HepG2 (cell line): ENCODE measurements at regions not wholly inside any gene's neighbourhood (a gene's known extent, or its start where the extent isn't known, plus 50 kb on each side); places are given as distances from the start of the nearest gene placed in this dataset.
A peak's percentile ranks its signal among the peaks of the same experiment; 100 is the strongest.

ENCODE experiments used
- ASH2L ChIP-seq: fragments of 300-600, 200-600 bp; sonication (generic); IDR thresholded peaks from 2 replicates; pipeline ENCODE4 v1.7.0; 2017; ENCODE audit warnings: low read depth, mild to moderate bottlenecking, moderate library complexity, mixed read lengths, low read length; ENCODE audit not compliant: insufficient read length
- CCDC6 ChIP-seq: sonication (generic); formaldehyde crosslinking; IDR thresholded peaks from 2 replicates; pipeline ENCODE4 v1.8.1; 2022; ENCODE audit warnings: mild to moderate bottlenecking, missing genetic modification reagents, moderate library complexity
- EHMT2 ChIP-seq: fragments of 200-600 bp; sonication (generic); IDR thresholded peaks from 2 replicates; pipeline ENCODE4 v1.7.0; 2017; ENCODE audit warnings: antibody characterized with exemption, low read depth, low read length, borderline replicate concordance
- ELF4 ChIP-seq: sonication (generic); formaldehyde crosslinking; IDR thresholded peaks from 2 replicates; pipeline ENCODE4 v1.5.0; 2020; ENCODE audit warnings: missing genetic modification reagents, mild to moderate bottlenecking, moderate library complexity, borderline replicate concordance
- ESRRA ChIP-seq: sonication (generic); formaldehyde crosslinking; IDR thresholded peaks from 2 replicates; pipeline ENCODE4 v1.5.1; 2020; ENCODE audit warnings: mild to moderate bottlenecking, low read depth, missing genetic modification reagents
- KLF11 ChIP-seq: IDR thresholded peaks from 2 replicates; pipeline ENCODE4 v1.6.1; 2016; ENCODE audit warnings: missing compliant biosample characterization
- MEF2D ChIP-seq: sonication (generic); formaldehyde crosslinking; IDR thresholded peaks from 2 replicates; pipeline ENCODE4 v1.5.1; 2020; ENCODE audit warnings: mild to moderate bottlenecking, missing genetic modification reagents
- RBFOX2 ChIP-seq: fragments of 200-400 bp; formaldehyde crosslinking; IDR thresholded peaks from 2 replicates; pipeline ENCODE4 v1.6.1; 2017; ENCODE audit warnings: low read depth, mild to moderate bottlenecking, low read length
- TBX2 ChIP-seq: sonication (generic); formaldehyde crosslinking; IDR thresholded peaks from 2 replicates; pipeline ENCODE4 v1.5.0; 2020; ENCODE audit warnings: missing genetic modification reagents, mild to moderate bottlenecking, borderline replicate concordance
- ZBTB39 ChIP-seq: sonication (generic); formaldehyde crosslinking; IDR thresholded peaks from 2 replicates; pipeline ENCODE4 v1.5.0; 2020; ENCODE audit warnings: missing genetic modification reagents
- ZBTB7A ChIP-seq: sonication (generic); formaldehyde crosslinking; IDR thresholded peaks from 2 replicates; pipeline ENCODE4 v1.8.0; 2022; ENCODE audit warnings: mild to moderate bottlenecking, missing genetic modification reagents
- ZFP36L2 ChIP-seq: sonication (generic); formaldehyde crosslinking; IDR thresholded peaks from 2 replicates; pipeline ENCODE4 v1.4.0; 2020; ENCODE audit warnings: missing genetic modification reagents
- ZNF101 ChIP-seq: sonication (generic); formaldehyde crosslinking; IDR thresholded peaks from 2 replicates; pipeline ENCODE4 v1.4.0; 2020; ENCODE audit warnings: mild to moderate bottlenecking, low read depth, missing genetic modification reagents, borderline replicate concordance
- ZNF142 ChIP-seq: sonication (generic); formaldehyde crosslinking; IDR thresholded peaks from 2 replicates; pipeline ENCODE4 v1.4.0; 2020; ENCODE audit warnings: missing genetic modification reagents
- ZNF549 ChIP-seq: sonication (generic); formaldehyde crosslinking; IDR thresholded peaks from 2 replicates; pipeline ENCODE4 v1.5.0; 2020; ENCODE audit warnings: missing genetic modification reagents
- ZNF576 ChIP-seq: sonication (generic); formaldehyde crosslinking; IDR thresholded peaks from 2 replicates; pipeline ENCODE4 v1.4.0; 2020; ENCODE audit warnings: mild to moderate bottlenecking, missing genetic modification reagents
- ZNF737 ChIP-seq: sonication (generic); formaldehyde crosslinking; IDR thresholded peaks from 2 replicates; pipeline ENCODE4 v1.5.0; 2020; ENCODE audit warnings: missing genetic modification reagents, mild to moderate bottlenecking, borderline replicate concordance
- ZSCAN22 ChIP-seq: sonication (generic); formaldehyde crosslinking; IDR thresholded peaks from 2 replicates; pipeline ENCODE4 v1.4.0; 2020; ENCODE audit warnings: mild to moderate bottlenecking, missing genetic modification reagents
- TF ChIP-seq, protein P1 (sequence below): sonication (generic); formaldehyde crosslinking; IDR thresholded peaks from 2 replicates; pipeline ENCODE4 v1.4.0; 2020; ENCODE audit warnings: missing genetic modification reagents; ENCODE audit errors: not compliant biosample characterization
- TF ChIP-seq, protein P2 (sequence below): sonication (generic); formaldehyde crosslinking; IDR thresholded peaks from 2 replicates; pipeline ENCODE4 v1.5.0; 2020; ENCODE audit warnings: mild to moderate bottlenecking, low read depth, missing genetic modification reagents, borderline replicate concordance

GRCh38 chr7:13185139-13185538 is 497.7 kb downstream of the ARL4A start (continued):
- TF ChIP-seq, protein P1, sequence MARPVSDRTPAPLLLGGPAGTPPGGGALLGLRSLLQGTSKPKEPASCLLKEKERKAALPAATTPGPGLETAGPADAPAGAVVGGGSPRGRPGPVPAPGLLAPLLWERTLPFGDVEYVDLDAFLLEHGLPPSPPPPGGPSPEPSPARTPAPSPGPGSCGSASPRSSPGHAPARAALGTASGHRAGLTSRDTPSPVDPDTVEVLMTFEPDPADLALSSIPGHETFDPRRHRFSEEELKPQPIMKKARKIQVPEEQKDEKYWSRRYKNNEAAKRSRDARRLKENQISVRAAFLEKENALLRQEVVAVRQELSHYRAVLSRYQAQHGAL (CRISPR knock-in tag), result no peak
- TF ChIP-seq ZNF101 (CRISPR knock-in tag) (no peak), ZNF142 (CRISPR knock-in tag) (no peak), CCDC6 (CRISPR knock-in tag) (no peak), RBFOX2 (no peak), ZSCAN22 (CRISPR knock-in tag) (no peak), ZNF737 (no peak), ZBTB7A (CRISPR knock-in tag) (no peak), ASH2L (peak; percentile 67), ZBTB39 (CRISPR knock-in tag) (no peak), ZNF576 (no peak), KLF11 (no peak), ELF4 (no peak), ZNF549 (CRISPR knock-in tag) (no peak), TBX2 (CRISPR knock-in tag) (peak; percentile 78), ESRRA (CRISPR knock-in tag) (no peak), MEF2D (CRISPR knock-in tag) (no peak), ZFP36L2 (CRISPR knock-in tag) (no peak), EHMT2 (peak; percentile 85; the same call in 1 of the 2 replicates)
- TF ChIP-seq, protein P2, sequence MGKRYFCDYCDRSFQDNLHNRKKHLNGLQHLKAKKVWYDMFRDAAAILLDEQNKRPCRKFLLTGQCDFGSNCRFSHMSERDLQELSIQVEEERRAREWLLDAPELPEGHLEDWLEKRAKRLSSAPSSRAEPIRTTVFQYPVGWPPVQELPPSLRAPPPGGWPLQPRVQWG (CRISPR knock-in tag), result no peak
